Left ventricle myocardium inferior (tissue), 1 donor: ENCODE measurements at regions not wholly inside any gene's neighbourhood (a gene's known extent, or its start where the extent isn't known, plus 50 kb on each side); places are given as distances from the start of the nearest gene placed in this dataset.

Experiments used
- DNase-seq: peaks from one replicate; pipeline ENCODE4 v3.0.0-alpha.2; 2020
- H3K27ac ChIP-seq: fragments of 200-600 bp; replicated peaks from 2 replicates; pipeline ENCODE4 v1.8.0; 2021
- H3K27me3 ChIP-seq: fragments of 200-600 bp; 2 replicates; pipeline ENCODE4 v1.8.0; 2021; ENCODE audit warnings: low read depth
- H3K36me3 ChIP-seq: fragments of 200-600 bp; 2 replicates; pipeline ENCODE4 v1.8.0; 2021
- H3K4me1 ChIP-seq: fragments of 200-600 bp; 2 replicates; pipeline ENCODE4 v1.8.0; 2021
- H3K4me3 ChIP-seq: fragments of 200-600 bp; 2 replicates; pipeline ENCODE4 v1.8.0; 2021; ENCODE audit warnings: mild to moderate bottlenecking, moderate library complexity
- H3K9me3 ChIP-seq: fragments of 200-600 bp; replicated peaks from 2 replicates; pipeline ENCODE4 v1.8.0; 2021
- intact Hi-C: fragments of 100-400 bp; cut with micrococcal nuclease; formaldehyde crosslinking; loops from one replicate; pipeline ENCODE4 v1.11.0; 2022
- TF ChIP-seq, protein P1 (sequence below): fragments of 200-600 bp; IDR thresholded peaks from 2 replicates; pipeline ENCODE4 v1.8.0; 2021; ENCODE audit warnings: antibody characterized with exemption, mild to moderate bottlenecking, borderline replicate concordance
- donor health status: DM: no; HTN: yes; CAD: no; lungs with severe emphysema.

DNA sequence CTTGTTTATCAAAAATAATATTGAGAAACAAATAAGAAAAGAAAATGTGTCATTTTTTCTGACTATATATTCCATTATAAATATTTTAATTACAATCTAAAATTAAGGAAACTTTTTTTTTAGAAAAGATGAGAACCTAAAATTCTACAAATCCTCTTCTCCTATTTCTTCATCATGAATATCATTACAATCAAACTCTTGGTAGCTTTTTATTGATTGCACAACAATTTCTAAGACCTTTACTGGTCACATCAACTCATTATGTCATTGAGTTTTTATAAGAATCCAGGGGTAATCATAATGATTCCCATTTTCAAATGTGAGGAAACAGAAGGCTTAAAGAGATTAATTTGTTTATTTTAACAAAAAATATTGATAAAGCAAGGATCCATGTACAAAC is 841.0 kb downstream of the FRK start:
- Histone ChIP-seq H3K27me3 (no peaks in the 10 kb centered on the region), H3K4me3 (no peak overlapping the region), H3K9me3 (peaks cover 14% of the 10 kb centered on the region), H3K27ac (no peak overlapping the region), H3K4me1 (no peaks in the 10 kb centered on the region), H3K36me3 (no peaks in the 10 kb centered on the region)
- intact Hi-C loops, result no loop called here
- TF ChIP-seq, protein P1, sequence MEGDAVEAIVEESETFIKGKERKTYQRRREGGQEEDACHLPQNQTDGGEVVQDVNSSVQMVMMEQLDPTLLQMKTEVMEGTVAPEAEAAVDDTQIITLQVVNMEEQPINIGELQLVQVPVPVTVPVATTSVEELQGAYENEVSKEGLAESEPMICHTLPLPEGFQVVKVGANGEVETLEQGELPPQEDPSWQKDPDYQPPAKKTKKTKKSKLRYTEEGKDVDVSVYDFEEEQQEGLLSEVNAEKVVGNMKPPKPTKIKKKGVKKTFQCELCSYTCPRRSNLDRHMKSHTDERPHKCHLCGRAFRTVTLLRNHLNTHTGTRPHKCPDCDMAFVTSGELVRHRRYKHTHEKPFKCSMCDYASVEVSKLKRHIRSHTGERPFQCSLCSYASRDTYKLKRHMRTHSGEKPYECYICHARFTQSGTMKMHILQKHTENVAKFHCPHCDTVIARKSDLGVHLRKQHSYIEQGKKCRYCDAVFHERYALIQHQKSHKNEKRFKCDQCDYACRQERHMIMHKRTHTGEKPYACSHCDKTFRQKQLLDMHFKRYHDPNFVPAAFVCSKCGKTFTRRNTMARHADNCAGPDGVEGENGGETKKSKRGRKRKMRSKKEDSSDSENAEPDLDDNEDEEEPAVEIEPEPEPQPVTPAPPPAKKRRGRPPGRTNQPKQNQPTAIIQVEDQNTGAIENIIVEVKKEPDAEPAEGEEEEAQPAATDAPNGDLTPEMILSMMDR, result no peak
- DNase-seq, result no peak

DNA sequence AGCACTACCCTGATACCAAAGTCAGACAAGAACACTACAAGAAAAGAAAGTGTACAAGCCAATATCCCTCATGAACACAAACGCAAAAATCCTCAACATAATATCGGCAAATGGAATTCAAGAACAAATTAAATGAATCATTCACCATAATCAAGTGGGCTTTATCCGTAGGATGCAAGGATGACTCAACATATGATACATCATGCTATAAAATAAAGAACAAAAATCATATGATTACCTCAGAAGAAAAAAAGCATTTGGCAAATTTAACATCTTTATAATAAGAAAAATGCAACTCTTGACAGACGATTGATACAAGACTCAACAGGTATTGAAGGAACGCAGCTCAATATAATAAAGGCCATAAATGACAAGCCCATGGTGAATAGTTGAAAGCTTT is 843.9 kb downstream of the FRK start:
- intact Hi-C loops, result no loop called here
- Histone ChIP-seq H3K4me1 (no peaks in the 10 kb centered on the region), H3K27me3 (no peaks in the 10 kb centered on the region), H3K9me3 (peaks cover 8% of the 10 kb centered on the region), H3K36me3 (no peaks in the 10 kb centered on the region), H3K4me3 (no peak overlapping the region), H3K27ac (no peak overlapping the region)
- no peak for DNase-seq
- TF ChIP-seq, protein P1, result no peak

DNA sequence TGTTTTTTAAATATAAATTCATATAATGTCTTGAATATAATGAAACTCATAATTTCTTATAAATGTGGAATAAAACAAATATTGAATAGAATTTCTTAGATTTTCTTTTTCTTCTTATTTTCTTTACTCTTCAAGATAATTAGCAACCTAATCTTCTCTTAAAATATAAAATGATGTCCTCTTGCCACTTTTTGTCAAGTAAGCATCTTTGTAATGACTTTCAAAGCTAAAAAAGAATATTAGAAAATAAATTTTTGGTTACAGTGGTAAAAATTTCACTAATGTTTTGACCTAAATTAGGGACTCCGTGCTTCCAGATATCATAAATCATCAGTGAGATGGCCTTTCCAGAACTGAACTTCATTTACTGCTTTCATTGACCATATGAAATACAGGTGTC is 846.4 kb downstream of the FRK start:
- H3K27me3 ChIP-seq, result no peaks in the 10 kb centered on the region
- peaks cover 23% of the 10 kb centered on the region for H3K9me3 ChIP-seq
- H3K27ac ChIP-seq, result no peak overlapping the region
- H3K36me3 ChIP-seq, result no peaks in the 10 kb centered on the region
- H3K4me1 ChIP-seq, result no peaks in the 10 kb centered on the region
- intact Hi-C loops, result no loop called here
- DNase-seq, result no peak
- TF ChIP-seq, protein P1, result no peak
- H3K4me3 ChIP-seq, result no peak overlapping the region

DNA sequence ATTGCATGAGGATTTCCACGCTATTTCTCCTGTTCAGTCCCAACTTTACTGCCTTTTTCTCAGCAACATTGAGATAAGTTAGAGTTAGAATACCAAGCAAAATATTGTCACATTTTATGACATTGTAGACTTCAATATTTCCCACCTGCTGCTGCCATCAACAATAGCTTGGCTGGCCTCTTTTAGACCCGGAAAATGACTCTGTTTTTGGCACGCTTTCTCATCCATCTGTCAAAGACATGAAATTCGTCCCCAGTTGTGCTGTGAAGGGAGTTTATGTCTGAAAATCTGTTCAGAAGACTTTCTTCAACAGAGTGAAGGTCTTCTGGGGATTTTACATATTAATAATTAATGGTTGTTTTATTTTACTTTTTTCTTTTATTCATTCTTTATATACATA is 857.3 kb downstream of the FRK start:
- no peak for DNase-seq
- intact Hi-C loops, result no loop called here

DNA sequence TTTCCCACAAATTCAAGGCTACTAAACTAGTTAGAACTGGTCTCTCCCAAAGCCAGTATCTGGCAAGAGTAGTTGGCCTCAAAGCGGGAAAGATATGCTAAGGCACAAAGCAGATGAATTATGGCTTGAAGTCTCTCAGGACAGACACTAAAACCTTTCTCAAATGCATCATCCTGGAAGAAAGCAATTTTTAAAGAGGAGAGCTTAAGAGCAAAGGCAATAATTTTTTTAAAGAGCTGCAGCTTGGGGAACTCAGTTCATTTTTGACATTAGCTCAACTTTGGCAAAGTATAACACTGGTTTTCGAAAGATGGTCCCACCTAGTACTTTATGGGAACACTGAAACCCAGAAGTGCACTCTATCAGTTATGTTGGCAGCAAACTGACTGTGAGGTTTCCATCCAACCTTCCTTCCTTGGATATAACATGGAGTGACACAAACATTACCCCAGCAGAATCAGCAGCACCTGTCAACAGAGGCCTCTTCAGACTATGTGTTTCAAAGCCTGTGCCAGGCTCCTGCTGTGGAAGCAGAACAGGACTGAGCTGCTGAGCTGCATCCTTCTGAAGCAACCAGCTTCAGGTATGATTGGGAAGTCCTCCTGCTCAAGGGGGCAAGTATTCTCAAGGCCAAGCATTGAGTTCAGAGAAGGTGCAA is 852.3 kb upstream of the HS3ST5 start:
- DNase-seq, result no peak
- no peaks in the 10 kb centered on the region for H3K4me1 ChIP-seq
- no peak overlapping the region for H3K4me3 ChIP-seq
- TF ChIP-seq, protein P1, result no peak
- peaks cover 16% of the 10 kb centered on the region for H3K9me3 ChIP-seq
- H3K36me3 ChIP-seq, result no peaks in the 10 kb centered on the region
- no peak overlapping the region for H3K27ac ChIP-seq
- intact Hi-C loops, result no loop called here
- no peaks in the 10 kb centered on the region for H3K27me3 ChIP-seq

More for the DNA sequence above, 857.3 kb downstream of the FRK start:
- TF ChIP-seq, protein P1, result no peak
- Histone ChIP-seq H3K36me3 (no peaks in the 10 kb centered on the region), H3K27ac (no peak overlapping the region), H3K4me1 (no peaks in the 10 kb centered on the region), H3K4me3 (no peak overlapping the region), H3K9me3 (peaks cover 13% of the 10 kb centered on the region), H3K27me3 (no peaks in the 10 kb centered on the region)

DNA sequence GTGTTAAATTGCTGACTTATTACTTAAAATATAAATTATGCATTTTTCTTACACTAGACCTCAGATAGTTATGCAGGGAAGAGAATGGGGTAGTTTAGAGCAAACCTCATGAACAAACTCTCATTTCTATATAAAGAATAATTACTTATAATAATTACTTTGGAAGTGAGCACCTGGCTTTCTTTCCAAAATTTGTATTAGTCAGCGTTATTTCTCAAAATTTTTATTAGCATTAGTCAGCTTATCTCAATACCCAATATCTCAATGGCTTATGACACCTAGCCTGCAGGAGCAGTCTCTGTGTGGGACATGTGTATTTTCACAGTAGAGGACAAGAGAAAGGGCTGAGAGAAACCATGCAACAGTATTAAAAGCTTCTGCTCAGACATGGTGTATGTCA is 849.2 kb upstream of the HS3ST5 start:
- DNase-seq, result no peak
- no peaks in the 10 kb centered on the region for H3K4me1 ChIP-seq
- no peaks in the 10 kb centered on the region for H3K36me3 ChIP-seq
- no peaks in the 10 kb centered on the region for H3K27me3 ChIP-seq
- TF ChIP-seq, protein P1, result no peak
- H3K4me3 ChIP-seq, result no peak overlapping the region
- no peak overlapping the region for H3K27ac ChIP-seq
- H3K9me3 ChIP-seq, result no peaks in the 10 kb centered on the region
- intact Hi-C loops, result no loop called here
